BLaER1 treated with 17β-estradiol and CSF1 and Interleukin-3, amounts not matched to agents 10 nM and 100 nM (cell line): ENCODE measurements at regions not wholly inside any gene's neighbourhood (a gene's known extent, or its start where the extent isn't known, plus 50 kb on each side); places are given as distances from the start of the nearest gene placed in this dataset.

Source experiments
- H3K27ac ChIP-seq, 11 experiments: shearing (Covaris generic); formaldehyde crosslinking; 2 replicates each; pipeline ENCODE4 v1.8.1; 2022
- H3K27me3 ChIP-seq, 11 experiments: shearing (Covaris generic); formaldehyde crosslinking; 2 replicates each; pipeline ENCODE4 v1.8.1; 2022
- H3K36me3 ChIP-seq, 11 experiments: shearing (Covaris generic); formaldehyde crosslinking; 2 replicates each; pipeline ENCODE4 v1.8.1; 2022
- H3K4me1 ChIP-seq, 10 experiments: shearing (Covaris generic); formaldehyde crosslinking; 2 replicates each; pipeline ENCODE4 v1.8.1; 2022
- H3K4me2 ChIP-seq, 11 experiments: shearing (Covaris generic); formaldehyde crosslinking; 2 replicates each; pipeline ENCODE4 v1.8.1; 2022
- H3K4me3 ChIP-seq, 10 experiments: shearing (Covaris generic); formaldehyde crosslinking; 2 replicates each; pipeline ENCODE4 v1.8.1; 2022
- H3K9ac ChIP-seq, 11 experiments: shearing (Covaris generic); formaldehyde crosslinking; 2 replicates each; pipeline ENCODE4 v1.8.1; 2022
- H3K9me3 ChIP-seq, 11 experiments: shearing (Covaris generic); formaldehyde crosslinking; replicated peaks in 1 of 11; 2 replicates each; pipeline ENCODE4 v1.8.1; 2022
- H4K20me1 ChIP-seq, 11 experiments: shearing (Covaris generic); formaldehyde crosslinking; 2 replicates each; pipeline ENCODE4 v1.8.1; 2022
- Cebpa-rat ChIP-seq, 11 experiments: shearing (Covaris generic); IDR thresholded peaks; 2 replicates each; pipeline ENCODE4 v1.8.1; 2022

DNA sequence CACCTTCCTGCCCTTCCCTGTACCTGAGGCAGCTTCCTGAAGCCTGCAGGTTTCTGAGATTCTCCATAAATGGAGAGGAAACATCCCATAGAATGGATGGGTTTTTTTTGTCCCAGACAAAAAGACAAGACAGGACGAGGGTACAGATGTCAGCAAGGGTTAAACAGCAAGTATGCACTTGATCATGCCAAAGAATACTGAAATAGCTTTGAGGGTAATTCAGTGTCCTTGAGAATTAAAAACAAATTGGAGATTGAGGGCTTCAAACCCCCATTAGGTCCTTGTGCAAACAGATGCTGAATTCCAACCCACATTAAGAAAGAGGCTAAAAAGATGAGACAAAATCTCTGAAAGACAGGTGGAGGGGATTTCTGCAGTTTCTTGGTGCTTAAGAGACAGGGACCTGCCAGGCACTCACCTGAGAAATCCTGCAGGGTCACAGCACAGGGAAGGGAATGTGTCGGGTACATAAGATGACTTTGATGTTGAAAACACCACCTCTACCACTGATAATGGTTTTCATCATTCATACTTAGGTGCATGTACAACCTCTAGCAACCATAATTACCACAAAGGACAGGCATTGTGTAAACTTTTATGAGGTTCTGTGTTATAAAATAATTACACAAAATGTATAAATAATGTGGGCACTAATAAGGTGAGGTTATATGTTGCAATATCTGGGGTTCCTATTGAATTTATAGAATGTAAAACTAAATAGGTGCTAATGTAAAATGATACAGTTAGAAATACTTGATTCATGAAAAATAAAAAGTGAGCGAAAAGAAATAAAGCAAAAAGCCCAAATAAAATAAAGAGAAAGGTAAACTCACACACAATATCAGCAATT is 107.1 kb upstream of the TOP3B start:
- Histone ChIP-seq H3K4me1 (peaks cover 0 to 17% (median 0%) of the 10 kb centered on the region in 10 experiments; a peak in 5 of 20 replicates), H3K27me3 (no peaks in the 10 kb centered on the region), H3K9me3 (peaks cover 0 to 4% (median 0%) of the 10 kb centered on the region in 11 experiments; a peak in 2 of 22 replicates), H3K9ac (no peak overlapping the region), H3K4me2 (no peak overlapping the region), H3K27ac (no peak overlapping the region), H3K36me3 (no peaks in the 10 kb centered on the region), H3K4me3 (no peak overlapping the region), H4K20me1 (no peaks in the 10 kb centered on the region; a peak in 1 of 22 replicates)
- no peak for TF ChIP-seq Cebpa-rat (IDR thresholded peaks at IDR 0.05)

DNA sequence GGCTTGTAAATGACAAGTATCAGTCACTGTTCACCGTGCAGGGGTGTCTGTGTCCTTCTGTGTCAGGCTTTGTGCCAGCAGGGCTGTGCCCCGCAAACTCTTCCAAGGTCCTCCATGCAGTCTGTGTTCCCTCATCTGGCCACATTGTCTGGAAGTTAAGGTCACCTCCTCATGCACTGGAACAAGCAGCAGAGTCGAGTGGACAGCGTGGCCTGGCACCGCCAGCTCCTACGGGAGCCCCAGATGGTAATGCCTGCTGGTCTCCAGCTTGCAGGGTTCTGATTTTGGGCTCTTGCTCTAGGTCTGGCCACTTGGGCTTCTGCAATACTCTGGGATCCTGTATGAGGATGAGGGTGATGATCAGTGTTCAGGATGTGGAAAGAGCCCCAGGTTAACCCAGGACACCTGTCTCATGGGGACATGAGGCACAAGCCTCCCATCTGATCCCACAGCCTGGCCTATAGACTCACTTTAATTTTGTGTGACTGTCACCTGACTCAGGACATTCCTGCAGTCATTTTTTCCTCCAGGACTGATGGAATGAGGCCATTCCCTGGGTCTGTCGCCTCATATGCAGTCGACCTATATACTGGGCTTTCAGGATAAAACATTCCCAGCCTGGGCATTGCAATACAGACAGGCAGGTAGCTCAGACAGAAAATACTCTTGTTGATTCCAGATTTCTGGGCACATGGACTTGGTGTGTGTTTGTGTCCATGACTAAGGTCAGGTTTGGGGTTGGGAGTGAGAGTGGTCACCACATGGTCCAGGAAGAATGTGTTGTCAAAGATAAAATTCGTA is 106.3 kb upstream of the TOP3B start:
- Histone ChIP-seq H3K27ac (no peak overlapping the region), H3K27me3 (no peaks in the 10 kb centered on the region), H4K20me1 (no peaks in the 10 kb centered on the region; a peak in 1 of 22 replicates), H3K9me3 (no peaks in the 10 kb centered on the region), H3K4me3 (no peak overlapping the region), H3K9ac (no peak overlapping the region), H3K4me2 (no peak overlapping the region), H3K4me1 (peaks cover 0 to 17% (median 0%) of the 10 kb centered on the region in 10 experiments; a peak in 5 of 20 replicates), H3K36me3 (no peaks in the 10 kb centered on the region)
- TF ChIP-seq Cebpa-rat (IDR thresholded peaks at IDR 0.05) = no peak

DNA sequence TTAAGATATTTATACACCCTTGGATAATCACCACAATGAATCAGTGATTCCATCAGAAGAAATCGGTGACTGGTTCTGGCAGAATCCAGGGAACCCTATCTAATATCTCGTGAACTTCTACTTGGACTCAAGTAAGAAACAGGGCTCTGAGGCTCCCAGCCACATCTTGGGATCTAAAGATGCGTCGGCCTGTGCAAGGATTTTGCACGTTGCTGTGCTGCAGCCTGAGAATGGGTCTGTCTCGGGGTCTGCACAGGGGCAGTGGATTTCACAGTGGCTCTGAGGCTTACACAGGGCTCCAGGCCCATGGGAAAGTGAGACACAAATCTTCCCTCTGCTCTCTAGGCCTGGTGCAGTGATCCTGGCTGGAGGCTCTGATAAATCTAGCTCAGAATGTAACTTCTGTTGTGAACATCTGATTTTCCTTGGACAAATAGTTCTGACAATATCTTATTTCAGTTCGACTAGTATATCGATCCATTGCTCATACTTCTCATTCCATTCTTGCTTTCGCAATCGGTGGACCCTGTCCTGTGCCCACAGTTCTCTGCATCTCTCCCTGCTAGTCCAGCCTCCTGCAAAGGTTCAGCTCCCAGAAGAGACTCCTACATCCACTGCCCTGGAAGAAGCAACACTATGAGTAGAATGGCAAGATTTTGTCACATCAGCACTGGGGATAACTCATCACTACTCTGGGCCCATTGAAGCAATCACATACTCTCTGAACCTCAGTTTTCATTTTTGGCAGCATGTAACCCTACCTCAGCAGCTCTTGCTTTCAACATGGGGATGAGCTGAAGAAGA is 105.5 kb upstream of the TOP3B start:
- Histone ChIP-seq H4K20me1 (no peaks in the 10 kb centered on the region; a peak in 1 of 22 replicates), H3K27ac (no peak overlapping the region), H3K4me3 (no peak overlapping the region), H3K9ac (no peak overlapping the region), H3K4me1 (peaks cover 0 to 17% (median 0%) of the 10 kb centered on the region in 10 experiments; a peak in 5 of 20 replicates), H3K4me2 (no peak overlapping the region), H3K36me3 (no peaks in the 10 kb centered on the region), H3K9me3 (no peaks in the 10 kb centered on the region), H3K27me3 (no peaks in the 10 kb centered on the region)
- no peak for TF ChIP-seq Cebpa-rat (IDR thresholded peaks at IDR 0.05)

GRCh38 chr22:22086501-22087158 is 104.0 kb upstream of the TOP3B start:
- no peaks in the 10 kb centered on the region for H3K27me3 ChIP-seq

GRCh38 chr22:22085702-22086500 is 103.3 kb upstream of the TOP3B start:
- Histone ChIP-seq H3K27ac (no peak overlapping the region), H3K4me3 (no peak overlapping the region), H3K9ac (no peak overlapping the region), H3K4me1 (peaks cover 0 to 17% (median 0%) of the 10 kb centered on the region in 10 experiments; a peak in 5 of 20 replicates), H3K27me3 (no peaks in the 10 kb centered on the region), H4K20me1 (no peaks in the 10 kb centered on the region; a peak in 1 of 22 replicates), H3K36me3 (no peaks in the 10 kb centered on the region), H3K4me2 (peak overlapping the region in 2 of 11 experiments; percentile 16 to 51; a peak in 5 of 22 replicates), H3K9me3 (no peaks in the 10 kb centered on the region)
- no peak for TF ChIP-seq Cebpa-rat (IDR thresholded peaks at IDR 0.05)

More at GRCh38 chr22:22086501-22087158, 104.0 kb upstream of the TOP3B start:
- Histone ChIP-seq H3K27ac (no peak overlapping the region), H3K9ac (0 out of 22 replicates have a peak overlapping the region, but pooled peaks of 1 of the 11 experiments have one; percentile 29), H4K20me1 (no peaks in the 10 kb centered on the region; a peak in 1 of 22 replicates), H3K36me3 (no peaks in the 10 kb centered on the region), H3K4me2 (peak overlapping the region in 2 of 11 experiments; percentile 16 to 51; a peak in 5 of 22 replicates), H3K4me1 (peaks cover 0 to 17% (median 0%) of the 10 kb centered on the region in 10 experiments; a peak in 5 of 20 replicates), H3K9me3 (no peaks in the 10 kb centered on the region), H3K4me3 (no peak overlapping the region)
- TF ChIP-seq Cebpa-rat (IDR thresholded peaks at IDR 0.05) = no peak

DNA sequence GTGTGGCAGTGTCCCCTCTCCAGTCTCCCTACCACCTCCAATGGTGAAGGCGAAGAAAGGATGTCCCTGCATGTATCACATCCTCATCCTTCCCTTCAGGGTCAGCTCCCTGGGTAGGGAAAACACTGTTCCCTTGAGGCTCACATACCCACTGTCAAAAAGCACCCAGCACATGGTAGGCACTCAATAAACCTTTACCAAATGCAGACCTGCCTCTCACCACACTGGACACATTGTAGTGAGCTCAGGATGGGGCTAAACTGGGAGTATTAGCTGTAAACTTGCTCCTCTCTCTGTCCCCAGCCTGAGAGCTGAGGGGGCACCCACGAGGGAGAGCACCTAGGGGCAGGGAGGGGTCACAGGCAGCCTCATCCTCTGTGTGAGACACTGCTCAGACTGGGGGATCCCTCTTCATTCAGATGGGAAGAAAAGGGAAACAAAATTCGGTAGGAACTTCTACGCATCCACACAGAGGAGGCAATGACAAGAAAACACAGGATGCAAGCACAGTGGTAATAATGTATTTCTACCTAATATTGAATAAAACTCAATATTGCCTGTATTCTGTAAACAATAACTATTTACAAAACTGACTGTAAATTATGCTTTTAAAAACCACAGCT is 101.6 kb upstream of the TOP3B start:
- Histone ChIP-seq H3K4me2 (no peak overlapping the region), H3K36me3 (no peaks in the 10 kb centered on the region), H3K9ac (no peak overlapping the region), H4K20me1 (no peaks in the 10 kb centered on the region; a peak in 1 of 22 replicates), H3K9me3 (no peaks in the 10 kb centered on the region), H3K4me1 (peaks cover 0 to 17% (median 0%) of the 10 kb centered on the region in 10 experiments; a peak in 6 of 20 replicates), H3K4me3 (no peak overlapping the region), H3K27ac (no peak overlapping the region), H3K27me3 (no peaks in the 10 kb centered on the region)
- no peak for TF ChIP-seq Cebpa-rat (IDR thresholded peaks at IDR 0.05)

DNA sequence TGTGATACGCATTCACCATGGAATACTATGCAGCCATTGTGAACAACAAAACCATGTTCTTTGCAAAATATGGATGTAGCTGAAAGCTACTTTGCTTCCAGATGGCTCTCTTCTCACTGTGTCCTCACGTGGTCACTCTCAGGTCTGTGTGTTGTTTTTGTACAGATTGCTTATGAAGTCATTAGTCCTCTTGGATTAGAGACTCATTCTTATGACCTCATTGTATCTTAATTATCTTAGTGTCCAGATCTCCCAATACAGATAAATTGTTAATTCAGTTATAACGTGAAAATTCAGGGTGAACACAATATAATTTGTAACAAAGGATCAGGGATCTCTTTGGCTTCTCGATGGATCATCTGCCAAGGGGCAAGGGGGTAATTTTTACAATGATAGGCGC is 100.4 kb upstream of the TOP3B start:
- H3K27me3 ChIP-seq = no peaks in the 10 kb centered on the region
- H3K36me3 ChIP-seq = no peaks in the 10 kb centered on the region
- no peak overlapping the region for H3K4me2 ChIP-seq
- peaks cover 0 to 17% (median 0%) of the 10 kb centered on the region in 10 experiments; a peak in 6 of 20 replicates for H3K4me1 ChIP-seq
- TF ChIP-seq Cebpa-rat (IDR thresholded peaks at IDR 0.05) = no peak
- H3K9ac ChIP-seq = no peak overlapping the region
- no peak overlapping the region for H3K4me3 ChIP-seq
- H3K27ac ChIP-seq = no peak overlapping the region
- no peaks in the 10 kb centered on the region for H3K9me3 ChIP-seq
- no peaks in the 10 kb centered on the region; a peak in 1 of 22 replicates for H4K20me1 ChIP-seq
